Muscle of leg (tissue), 3 donors: ENCODE measurements at regions not wholly inside any gene's neighbourhood (a gene's known extent, or its start where the extent isn't known, plus 50 kb on each side); places are given as distances from the start of the nearest gene placed in this dataset.

Source experiments
- DNase-seq: peaks from one replicate; pipeline ENCODE4 v3.0.0; 2013
- H3K27ac ChIP-seq: one replicate; pipeline ENCODE4 v1.5.1; 2013; ENCODE audit warnings: mild to moderate bottlenecking, low read length, control low read depth
- H3K27me3 ChIP-seq: one replicate; pipeline ENCODE4 v1.6.1; 2013; ENCODE audit warnings: low read length; ENCODE audit not compliant: control insufficient read depth, insufficient read depth
- H3K36me3 ChIP-seq: one replicate; pipeline ENCODE4 v1.6.1; 2013; ENCODE audit warnings: low read length; ENCODE audit not compliant: control insufficient read depth, insufficient read depth
- H3K4me1 ChIP-seq: one replicate; pipeline ENCODE4 v1.6.1; 2013; ENCODE audit warnings: low read length; ENCODE audit not compliant: control insufficient read depth, insufficient read depth
- H3K4me3 ChIP-seq: one replicate; pipeline ENCODE4 v1.5.1; 2013; ENCODE audit warnings: low read length, control low read depth
- H3K9me3 ChIP-seq: replicated peaks from 2 replicates; pipeline ENCODE4 v1.6.1; 2013; ENCODE audit warnings: low read depth, low read length; ENCODE audit not compliant: control insufficient read depth
- WGBS: methylation state at CpG from one replicate; pipeline ENCODE4 v1.1.5; 2013; ENCODE audit warnings: missing lambda C conversion rate; ENCODE audit not compliant: insufficient coverage; 5-methylcytosine and 5-hydroxymethylcytosine counted together

- no peak overlapping the region for H3K4me3 ChIP-seq
- DNase-seq, result no peak
- no peaks in the 10 kb centered on the region for H3K36me3 ChIP-seq
- no peaks in the 10 kb centered on the region for H3K9me3 ChIP-seq
- no peaks in the 10 kb centered on the region for H3K4me1 ChIP-seq
- H3K27me3 ChIP-seq, result no peaks in the 10 kb centered on the region
- WGBS, result 0% methylated on average over 2 of the region's 3 CpGs
- no peak overlapping the region for H3K27ac ChIP-seq
Observed at GRCh38 chr14:83379436-83379835, 1845.8 kb upstream of the SEL1L start.

DNA sequence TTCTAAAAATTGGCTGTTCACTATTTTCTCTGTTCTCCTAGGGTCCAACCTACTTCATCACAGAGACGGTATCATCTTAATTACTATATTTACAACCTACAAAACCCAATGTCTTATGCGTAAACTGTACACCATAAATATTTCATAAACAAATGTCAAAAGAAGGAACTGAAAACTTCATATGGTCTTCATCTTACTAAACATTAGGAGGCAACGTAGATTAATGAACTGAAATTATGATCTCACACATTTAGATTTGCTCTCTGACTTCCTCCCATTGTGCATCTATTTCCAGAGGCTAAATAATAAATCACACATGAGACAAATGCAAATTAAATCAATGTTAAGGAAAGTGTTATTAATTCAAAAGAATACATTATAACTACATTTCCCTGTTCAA lies 1850.6 kb upstream of the SEL1L start:
- Histone ChIP-seq H3K27me3 (no peaks in the 10 kb centered on the region), H3K4me3 (no peak overlapping the region), H3K27ac (no peak overlapping the region), H3K9me3 (no peaks in the 10 kb centered on the region), H3K4me1 (no peaks in the 10 kb centered on the region), H3K36me3 (no peaks in the 10 kb centered on the region)
- DNase-seq, result no peak
- WGBS, result 100% methylated on average over 1 of the region's 3 CpGs

- Histone ChIP-seq H3K4me3 (no peak overlapping the region), H3K9me3 (no peaks in the 10 kb centered on the region), H3K4me1 (no peaks in the 10 kb centered on the region), H3K27me3 (no peaks in the 10 kb centered on the region), H3K36me3 (no peaks in the 10 kb centered on the region), H3K27ac (no peak overlapping the region)
- WGBS, result no CpG with 5 or more reads among the region's 2 CpGs
- no peak for DNase-seq
Observed at GRCh38 chr14:83395321-83395720, 1861.7 kb upstream of the SEL1L start.

DNA sequence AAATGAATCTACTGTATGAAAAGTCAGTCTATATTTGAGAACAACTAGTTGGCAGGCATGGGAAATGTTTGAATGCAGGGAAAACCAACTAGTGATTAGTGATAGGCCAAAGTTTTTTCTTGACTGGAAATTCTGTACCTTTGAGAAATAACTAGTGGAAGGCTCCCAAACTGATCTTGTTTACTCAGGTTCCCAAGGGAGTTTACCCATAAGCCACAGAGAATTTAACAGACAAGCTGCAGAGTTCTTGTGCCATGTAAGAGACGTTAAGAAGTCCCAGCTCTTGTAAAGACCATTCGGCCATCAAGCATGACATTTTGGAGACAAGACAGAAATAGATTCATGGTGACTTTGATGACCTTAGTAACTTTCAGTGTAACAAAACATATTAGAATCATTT lies 1882.8 kb upstream of the SEL1L start:
- H3K36me3 ChIP-seq, result no peaks in the 10 kb centered on the region
- no peaks in the 10 kb centered on the region for H3K9me3 ChIP-seq
- no peaks in the 10 kb centered on the region for H3K4me1 ChIP-seq
- H3K27me3 ChIP-seq, result no peaks in the 10 kb centered on the region
- H3K27ac ChIP-seq, result no peak overlapping the region
- H3K4me3 ChIP-seq, result no peak overlapping the region
- DNase-seq, result no peak
- WGBS, result no CpG with 5 or more reads among the region's 2 CpGs

DNA sequence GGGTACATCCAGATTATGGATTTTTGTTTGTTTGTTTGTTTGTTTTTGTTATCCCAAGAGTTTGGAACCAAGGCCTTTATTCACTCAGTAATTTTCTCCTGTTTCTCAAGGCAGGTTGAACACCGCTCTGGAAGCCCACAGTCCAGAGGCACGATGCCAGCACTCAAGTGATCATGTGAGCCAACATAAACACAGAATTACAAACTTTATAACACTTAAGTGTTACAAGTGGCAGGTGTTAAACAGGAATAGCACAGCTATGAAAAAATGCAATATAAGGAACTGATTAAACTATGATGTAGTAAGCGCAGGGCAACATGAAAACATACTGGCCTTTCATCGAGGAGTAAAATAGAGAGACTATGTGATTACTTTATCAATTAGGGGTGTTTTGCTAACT lies 1885.8 kb upstream of the SEL1L start:
- H3K27me3 ChIP-seq, result no peaks in the 10 kb centered on the region
- H3K9me3 ChIP-seq, result no peaks in the 10 kb centered on the region
- no peaks in the 10 kb centered on the region for H3K36me3 ChIP-seq
- H3K27ac ChIP-seq, result no peak overlapping the region
- no peak overlapping the region for H3K4me3 ChIP-seq
- no CpG with 5 or more reads among the region's 4 CpGs for WGBS
- DNase-seq, result no peak
- no peaks in the 10 kb centered on the region for H3K4me1 ChIP-seq

GRCh38 chr14:83421711-83422110 lies 1888.1 kb upstream of the SEL1L start:
- Histone ChIP-seq H3K4me3 (no peak overlapping the region), H3K9me3 (no peaks in the 10 kb centered on the region), H3K27ac (no peak overlapping the region), H3K36me3 (no peaks in the 10 kb centered on the region), H3K4me1 (no peaks in the 10 kb centered on the region), H3K27me3 (no peaks in the 10 kb centered on the region)
- DNase-seq, result no peak
- no CpG with 5 or more reads among the region's 2 CpGs for WGBS

- Histone ChIP-seq H3K36me3 (no peaks in the 10 kb centered on the region), H3K9me3 (no peaks in the 10 kb centered on the region), H3K4me1 (no peaks in the 10 kb centered on the region), H3K27ac (no peak overlapping the region), H3K4me3 (no peak overlapping the region), H3K27me3 (no peaks in the 10 kb centered on the region)
- no peak for DNase-seq
Observed at GRCh38 chr14:83425138-83425537, 1891.5 kb upstream of the SEL1L start.

DNA sequence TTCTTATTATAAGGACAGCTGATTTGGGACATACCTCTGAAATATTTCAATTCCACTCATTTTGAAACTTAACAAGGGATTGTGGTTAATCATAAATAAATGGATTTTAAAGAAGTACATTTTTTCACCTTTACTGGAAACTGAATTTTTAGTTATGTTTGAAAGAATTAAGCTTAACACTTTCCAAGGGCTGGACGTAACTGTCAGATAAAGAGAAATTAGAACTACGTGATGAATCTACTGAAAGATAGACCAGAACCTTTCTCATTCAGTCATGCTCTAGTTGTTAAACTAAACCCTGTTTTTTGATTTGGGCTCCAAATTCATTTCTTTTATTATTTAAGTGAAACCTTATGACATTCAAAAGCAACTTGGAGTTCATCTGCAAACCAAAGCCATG lies 1892.1 kb upstream of the SEL1L start:
- no peak for DNase-seq
- Histone ChIP-seq H3K27me3 (no peaks in the 10 kb centered on the region), H3K27ac (no peak overlapping the region), H3K9me3 (no peaks in the 10 kb centered on the region), H3K4me3 (no peak overlapping the region), H3K36me3 (no peaks in the 10 kb centered on the region), H3K4me1 (no peaks in the 10 kb centered on the region)
- no CpG with 5 or more reads among the region's 2 CpGs for WGBS

GRCh38 chr14:83433618-83434017 lies 1900.0 kb upstream of the SEL1L start:
- Histone ChIP-seq H3K4me3 (no peak overlapping the region), H3K27ac (no peak overlapping the region), H3K36me3 (no peaks in the 10 kb centered on the region), H3K4me1 (no peaks in the 10 kb centered on the region), H3K27me3 (no peaks in the 10 kb centered on the region), H3K9me3 (no peaks in the 10 kb centered on the region)
- WGBS, result no CpG with 5 or more reads among the region's 1 CpG
- no peak for DNase-seq

DNA sequence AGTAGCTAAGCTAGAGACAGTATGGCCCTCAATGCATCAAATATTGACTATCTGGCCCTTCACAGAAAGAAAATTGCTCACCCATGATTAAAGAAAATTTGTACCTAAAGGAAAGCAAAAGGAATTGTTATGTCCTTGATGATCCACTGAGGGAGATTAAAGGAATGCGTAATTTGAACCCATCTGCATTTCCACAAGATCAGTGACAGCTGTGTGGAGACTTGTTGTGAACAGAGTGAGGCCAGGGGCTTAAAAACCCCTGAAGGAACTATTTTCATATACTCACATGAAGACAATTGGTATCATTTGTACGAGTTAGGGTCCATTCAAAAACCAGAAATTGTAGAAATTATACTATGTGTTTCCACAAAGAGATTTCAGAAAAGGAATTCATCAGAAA lies 1908.1 kb upstream of the SEL1L start:
- WGBS, result no CpG with 5 or more reads among the region's 2 CpGs
- DNase-seq, result no peak

DNA sequence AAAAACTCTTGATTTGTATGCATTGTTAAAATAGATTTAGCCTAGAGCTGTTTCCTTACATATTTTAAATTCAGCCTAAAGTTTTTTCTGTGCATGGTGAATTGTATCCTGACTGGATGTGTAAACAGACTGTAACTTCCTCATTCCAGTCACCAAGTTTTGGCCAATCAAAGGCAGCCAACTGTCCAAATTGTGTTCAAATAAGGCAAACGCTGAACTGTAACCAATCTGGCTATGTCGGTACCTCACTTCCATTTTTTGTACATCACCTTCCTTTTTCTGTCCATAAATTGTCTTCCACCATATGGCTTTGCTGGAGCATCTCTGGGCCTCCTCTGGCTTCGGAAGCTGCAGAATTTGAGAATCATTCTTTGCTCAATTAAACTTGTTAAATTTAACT lies 1921.9 kb upstream of the SEL1L start:
- peaks cover 13% of the 10 kb centered on the region for H3K9me3 ChIP-seq
- H3K4me1 ChIP-seq, result no peaks in the 10 kb centered on the region
- H3K27me3 ChIP-seq, result no peaks in the 10 kb centered on the region
- WGBS, result 94% methylated on average over 2 of the region's 3 CpGs
- no peaks in the 10 kb centered on the region for H3K36me3 ChIP-seq
- H3K27ac ChIP-seq, result no peak overlapping the region
- no peak for DNase-seq
- no peak overlapping the region for H3K4me3 ChIP-seq

More for the DNA sequence above, 1908.1 kb upstream of the SEL1L start:
- Histone ChIP-seq H3K27me3 (no peaks in the 10 kb centered on the region), H3K9me3 (no peaks in the 10 kb centered on the region), H3K36me3 (no peaks in the 10 kb centered on the region), H3K4me3 (no peak overlapping the region), H3K27ac (no peak overlapping the region), H3K4me1 (no peaks in the 10 kb centered on the region)
